NT2/D1 (cell line): ENCODE measurements at regions not wholly inside any gene's neighbourhood (a gene's known extent, or its start where the extent isn't known, plus 50 kb on each side); places are given as distances from the start of the nearest gene placed in this dataset.

Experiments used
- SUZ12 ChIP-seq: IDR thresholded peaks from 2 replicates; pipeline ENCODE4 v1.6.1; 2011; ENCODE audit not compliant: insufficient read length, insufficient read depth; ENCODE audit errors: extremely low read depth
- YY1 ChIP-seq: IDR thresholded peaks from 2 replicates; pipeline ENCODE4 v1.6.1; 2011; ENCODE audit not compliant: insufficient read length, insufficient read depth
- ZNF274 ChIP-seq: IDR thresholded peaks from 2 replicates; pipeline ENCODE4 v1.6.1; 2011; ENCODE audit warnings: mild to moderate bottlenecking, low read depth, low read length

DNA sequence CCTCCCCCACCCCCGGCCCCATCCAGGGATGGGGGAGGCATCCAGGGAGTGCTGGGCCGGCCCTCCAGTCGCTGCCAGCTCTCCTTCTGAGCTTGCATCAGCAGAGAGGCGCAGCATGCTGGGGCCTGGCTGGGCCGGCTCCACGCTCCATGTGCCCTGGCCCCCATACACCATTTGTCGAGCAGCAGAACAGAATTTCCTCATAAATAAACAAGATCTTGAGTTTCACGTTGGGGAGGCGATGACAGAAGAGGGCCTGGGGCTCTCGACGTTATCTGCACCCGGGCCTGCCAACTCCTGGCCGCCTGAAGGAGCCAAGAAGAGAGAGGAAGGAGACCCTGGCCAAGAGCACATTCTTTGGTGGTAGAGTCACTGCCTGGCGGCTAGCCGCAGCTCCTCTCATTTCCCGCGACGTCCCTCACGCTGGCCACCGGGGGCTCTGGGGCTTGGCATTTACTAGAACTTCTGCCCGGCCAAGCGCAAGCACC, 177.0 kb downstream of the FGF18 start:
- TF ChIP-seq SUZ12, result no peak
- no peak for TF ChIP-seq ZNF274
- no peak for TF ChIP-seq YY1
